ENCODE measurements at regions not wholly inside any gene's neighbourhood (a gene's known extent, or its start where the extent isn't known, plus 50 kb on each side); places are given as distances from the start of the nearest gene placed in this dataset.

DNA sequence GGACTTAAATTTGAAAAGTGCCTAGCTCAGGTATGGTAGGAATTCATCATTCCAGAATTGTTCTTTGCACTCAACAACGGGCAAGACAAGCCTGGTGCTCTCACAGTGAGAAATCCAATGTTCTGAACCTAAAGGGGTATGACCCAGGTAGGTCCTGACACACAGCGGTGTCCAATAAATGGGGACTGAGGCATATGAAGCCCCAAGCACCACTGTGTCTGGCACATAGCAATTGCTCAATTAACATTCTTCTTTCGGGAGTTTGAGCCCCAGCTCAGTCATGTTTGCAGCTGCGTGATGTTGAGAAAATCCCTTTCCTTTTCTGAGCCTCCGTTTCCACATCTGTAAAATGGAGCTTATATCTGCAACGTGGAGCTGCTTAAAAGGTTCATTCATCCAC, 535.8 kb downstream of the MIAT start:
- no peak overlapping the region for H3K9ac ChIP-seq (ENCODE audit: insufficient read depth in 1 of 2, low read length in 2 of 2)
- DNase-seq (no peak), ATAC-seq (ENCODE audit: insufficient read depth, low FRiP score) (no peak)
- TF ChIP-seq, protein P1, sequence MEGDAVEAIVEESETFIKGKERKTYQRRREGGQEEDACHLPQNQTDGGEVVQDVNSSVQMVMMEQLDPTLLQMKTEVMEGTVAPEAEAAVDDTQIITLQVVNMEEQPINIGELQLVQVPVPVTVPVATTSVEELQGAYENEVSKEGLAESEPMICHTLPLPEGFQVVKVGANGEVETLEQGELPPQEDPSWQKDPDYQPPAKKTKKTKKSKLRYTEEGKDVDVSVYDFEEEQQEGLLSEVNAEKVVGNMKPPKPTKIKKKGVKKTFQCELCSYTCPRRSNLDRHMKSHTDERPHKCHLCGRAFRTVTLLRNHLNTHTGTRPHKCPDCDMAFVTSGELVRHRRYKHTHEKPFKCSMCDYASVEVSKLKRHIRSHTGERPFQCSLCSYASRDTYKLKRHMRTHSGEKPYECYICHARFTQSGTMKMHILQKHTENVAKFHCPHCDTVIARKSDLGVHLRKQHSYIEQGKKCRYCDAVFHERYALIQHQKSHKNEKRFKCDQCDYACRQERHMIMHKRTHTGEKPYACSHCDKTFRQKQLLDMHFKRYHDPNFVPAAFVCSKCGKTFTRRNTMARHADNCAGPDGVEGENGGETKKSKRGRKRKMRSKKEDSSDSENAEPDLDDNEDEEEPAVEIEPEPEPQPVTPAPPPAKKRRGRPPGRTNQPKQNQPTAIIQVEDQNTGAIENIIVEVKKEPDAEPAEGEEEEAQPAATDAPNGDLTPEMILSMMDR (IDR thresholded peaks at IDR 0.05; ENCODE audit: control extremely low read depth, extremely low read depth): no peak
- H3K27ac ChIP-seq (ENCODE audit: low read depth in 1 of 2, low read length in 1 of 2): no peak overlapping the region
- H3K4me1 ChIP-seq (ENCODE audit: control insufficient read depth in 5 of 5, insufficient read depth in 5 of 5, low read length in 5 of 5): peaks cover 0 to 6% (median 0%) of the 10 kb centered on the region in 5 donors
- H3K27me3 ChIP-seq (ENCODE audit: control insufficient read depth in 3 of 3, insufficient read depth in 3 of 3, low read length in 2 of 3): peaks cover 0 to 2% (median 0%) of the 10 kb centered on the region in 3 donors
- H3K36me3 ChIP-seq (ENCODE audit: control insufficient read depth in 4 of 4, insufficient read depth in 4 of 4, low read length in 4 of 4): no peaks in the 10 kb centered on the region
- no peak overlapping the region for H3K4me3 ChIP-seq
- WGBS, 2 donors: 86 to 90% methylated on average over 6 of the region's 6 CpGs
- peaks cover 0 to 4% (median 0%) of the 10 kb centered on the region in 4 donors for H3K9me3 ChIP-seq (ENCODE audit: control insufficient read depth in 4 of 4, insufficient read depth in 3 of 4, low read length in 3 of 4)

DNA sequence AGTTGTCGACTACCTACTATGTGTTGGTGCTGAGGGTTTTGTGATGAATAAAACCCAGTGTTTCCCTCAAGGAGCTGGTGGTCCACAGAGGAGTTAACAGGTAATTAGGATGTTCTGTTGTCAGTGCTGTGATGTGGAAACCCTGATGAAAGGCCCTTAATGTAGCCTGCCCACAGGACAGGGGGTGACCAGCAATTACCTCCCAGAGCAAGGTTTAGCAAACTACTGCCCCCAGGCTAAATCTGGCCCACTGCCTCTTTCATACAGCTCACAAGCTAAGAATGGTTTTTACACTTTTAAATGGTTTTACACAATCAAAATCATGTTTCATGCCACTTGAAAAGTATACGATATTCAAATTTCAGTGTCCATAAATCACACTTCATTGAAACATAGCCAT, 536.2 kb downstream of the MIAT start:
- ATAC-seq (ENCODE audit: insufficient read depth, low FRiP score): no peak
- peaks cover 0 to 2% (median 0%) of the 10 kb centered on the region in 3 donors for H3K27me3 ChIP-seq (ENCODE audit: control insufficient read depth in 3 of 3, insufficient read depth in 3 of 3, low read length in 2 of 3)
- H3K27ac ChIP-seq (ENCODE audit: low read depth in 1 of 2, low read length in 1 of 2): no peak overlapping the region
- 88 to 89% methylated on average over 2 of the region's 2 CpGs for WGBS, 2 donors
- H3K36me3 ChIP-seq (ENCODE audit: control insufficient read depth in 4 of 4, insufficient read depth in 4 of 4, low read length in 4 of 4): no peaks in the 10 kb centered on the region
- no peak for DNase-seq
- H3K4me1 ChIP-seq (ENCODE audit: control insufficient read depth in 5 of 5, insufficient read depth in 5 of 5, low read length in 5 of 5): peaks cover 0 to 6% (median 0%) of the 10 kb centered on the region in 5 donors
- no peak overlapping the region for H3K4me3 ChIP-seq
- TF ChIP-seq, protein P1 (IDR thresholded peaks at IDR 0.05; ENCODE audit: control extremely low read depth, extremely low read depth): no peak
- H3K9ac ChIP-seq (ENCODE audit: insufficient read depth in 1 of 2, low read length in 2 of 2): no peak overlapping the region
- H3K9me3 ChIP-seq (ENCODE audit: control insufficient read depth in 4 of 4, insufficient read depth in 3 of 4, low read length in 3 of 4): peaks cover 0 to 4% (median 0%) of the 10 kb centered on the region in 4 donors

DNA sequence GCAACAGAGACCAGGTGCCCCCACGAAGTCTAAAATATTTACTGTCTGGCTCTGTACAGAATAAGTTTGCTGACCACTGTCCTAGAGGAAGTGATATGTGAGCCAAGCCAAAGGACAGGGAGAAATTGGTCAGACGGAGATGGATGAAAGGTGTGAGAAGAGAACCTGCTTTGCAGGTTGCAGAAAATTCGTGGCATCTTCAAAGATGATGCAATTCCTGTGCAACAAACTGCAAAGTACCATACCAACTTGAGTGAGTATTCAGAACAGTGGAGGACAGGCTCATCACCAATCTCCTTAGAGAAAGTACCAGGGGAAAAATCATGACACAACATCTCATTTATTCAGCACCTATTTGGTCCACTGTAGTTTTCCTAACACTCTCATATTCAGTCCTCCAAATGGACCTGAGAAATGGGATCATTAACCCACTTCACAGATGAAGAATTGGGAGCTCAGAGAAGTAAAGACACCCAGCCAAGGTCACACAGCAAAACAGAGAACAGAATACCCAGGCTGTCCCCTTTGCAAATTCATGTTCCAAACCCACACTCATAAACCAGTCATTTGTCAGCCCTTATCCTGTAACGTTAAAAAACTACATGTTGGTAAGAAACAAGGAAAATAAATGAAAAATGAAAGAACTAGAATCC, 536.8 kb downstream of the MIAT start:
- TF ChIP-seq, protein P1 (IDR thresholded peaks at IDR 0.05; ENCODE audit: control extremely low read depth, extremely low read depth): no peak
- Histone ChIP-seq H3K9me3 (ENCODE audit: control insufficient read depth in 4 of 4, insufficient read depth in 3 of 4, low read length in 3 of 4) (peaks cover 0 to 4% (median 0%) of the 10 kb centered on the region in 4 donors), H3K27ac (ENCODE audit: low read depth in 1 of 2, low read length in 1 of 2) (no peak overlapping the region), H3K9ac (ENCODE audit: insufficient read depth in 1 of 2, low read length in 2 of 2) (no peak overlapping the region), H3K4me3 (no peak overlapping the region), H3K27me3 (ENCODE audit: control insufficient read depth in 3 of 3, insufficient read depth in 3 of 3, low read length in 2 of 3) (peaks cover 0 to 3% (median 2%) of the 10 kb centered on the region in 3 donors), H3K4me1 (ENCODE audit: control insufficient read depth in 5 of 5, insufficient read depth in 5 of 5, low read length in 5 of 5) (peaks cover 0 to 6% (median 0%) of the 10 kb centered on the region in 5 donors), H3K36me3 (ENCODE audit: control insufficient read depth in 4 of 4, insufficient read depth in 4 of 4, low read length in 4 of 4) (no peaks in the 10 kb centered on the region)
- ATAC-seq (ENCODE audit: insufficient read depth, low FRiP score) (no peak), DNase-seq (no peak)
- WGBS, 2 donors: 59 to 66% methylated on average over 4 of the region's 4 CpGs

Data from lung (tissue), 11 donors.